ENCODE measurements at regions not wholly inside any gene's neighbourhood (a gene's known extent, or its start where the extent isn't known, plus 50 kb on each side); places are given as distances from the start of the nearest gene placed in this dataset.

- no peak for TF ChIP-seq CTCF (IDR thresholded peaks at IDR 0.05)
- no peak overlapping the region for H3K27ac ChIP-seq
- H3K36me3 ChIP-seq: no peaks in the 10 kb centered on the region
- H3K4me3 ChIP-seq: no peak overlapping the region
- H3K9me3 ChIP-seq: no peaks in the 10 kb centered on the region
- no peak overlapping the region for H3K9ac ChIP-seq (ENCODE audit: low read depth in 2 of 2, low read length in 2 of 2)
- no peaks in the 10 kb centered on the region for H3K27me3 ChIP-seq
- no peaks in the 10 kb centered on the region for H3K4me1 ChIP-seq
- intact Hi-C loops (cut with DNase I): no loop called here
- DNase-seq: no peak
Measured at GRCh38 chr16:6549415-6549814, 783.2 kb upstream of the RBFOX1 start.

GRCh38 chr16:6548507-6548906, 784.1 kb upstream of the RBFOX1 start:
- intact Hi-C loops (cut with DNase I): no loop called here
- H3K4me1 ChIP-seq: no peaks in the 10 kb centered on the region
- no peak overlapping the region for H3K9ac ChIP-seq (ENCODE audit: low read depth in 2 of 2, low read length in 2 of 2)
- TF ChIP-seq CTCF (IDR thresholded peaks at IDR 0.05): no peak
- DNase-seq: no peak
- H3K27ac ChIP-seq: no peak overlapping the region
- no peak overlapping the region for H3K4me3 ChIP-seq
- H3K27me3 ChIP-seq: no peaks in the 10 kb centered on the region
- H3K36me3 ChIP-seq: no peaks in the 10 kb centered on the region
- no peaks in the 10 kb centered on the region for H3K9me3 ChIP-seq

GRCh38 chr16:6547131-6547530, 785.5 kb upstream of the RBFOX1 start:
- Histone ChIP-seq H3K4me3 (no peak overlapping the region), H3K27me3 (no peaks in the 10 kb centered on the region), H3K4me1 (no peaks in the 10 kb centered on the region), H3K9ac (ENCODE audit: low read depth in 2 of 2, low read length in 2 of 2) (no peak overlapping the region), H3K27ac (no peak overlapping the region), H3K36me3 (no peaks in the 10 kb centered on the region), H3K9me3 (no peaks in the 10 kb centered on the region)
- TF ChIP-seq CTCF (IDR thresholded peaks at IDR 0.05): no peak
- no peak for DNase-seq
- intact Hi-C loops (cut with DNase I): no loop called here

DNA sequence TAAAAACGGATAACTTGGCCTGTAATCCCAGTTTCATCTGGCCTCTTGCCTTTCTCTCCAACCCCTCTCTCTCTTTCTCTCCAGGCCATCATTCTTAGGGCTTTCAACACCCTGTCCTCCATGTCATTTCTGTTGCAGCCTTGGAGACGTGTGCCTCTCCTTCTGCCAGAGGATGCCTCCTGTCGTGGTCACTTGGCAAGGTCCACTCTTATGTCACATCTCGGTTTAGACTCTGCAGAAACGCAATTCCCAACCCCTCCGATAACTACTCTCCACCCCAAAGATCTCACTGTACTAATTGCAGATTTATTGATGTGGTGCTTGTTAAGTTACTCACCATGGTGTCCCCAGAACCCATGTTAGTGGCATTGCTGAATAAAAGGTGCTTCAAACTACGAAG, 787.3 kb upstream of the RBFOX1 start:
- no peaks in the 10 kb centered on the region for H3K36me3 ChIP-seq
- H3K9me3 ChIP-seq: no peaks in the 10 kb centered on the region
- intact Hi-C loops (cut with DNase I): no loop called here
- no peak overlapping the region for H3K4me3 ChIP-seq
- no peak overlapping the region for H3K27ac ChIP-seq
- TF ChIP-seq CTCF (IDR thresholded peaks at IDR 0.05): no peak
- no peaks in the 10 kb centered on the region for H3K27me3 ChIP-seq
- DNase-seq: no peak
- H3K9ac ChIP-seq (ENCODE audit: low read depth in 2 of 2, low read length in 2 of 2): no peak overlapping the region
- no peaks in the 10 kb centered on the region for H3K4me1 ChIP-seq

DNA sequence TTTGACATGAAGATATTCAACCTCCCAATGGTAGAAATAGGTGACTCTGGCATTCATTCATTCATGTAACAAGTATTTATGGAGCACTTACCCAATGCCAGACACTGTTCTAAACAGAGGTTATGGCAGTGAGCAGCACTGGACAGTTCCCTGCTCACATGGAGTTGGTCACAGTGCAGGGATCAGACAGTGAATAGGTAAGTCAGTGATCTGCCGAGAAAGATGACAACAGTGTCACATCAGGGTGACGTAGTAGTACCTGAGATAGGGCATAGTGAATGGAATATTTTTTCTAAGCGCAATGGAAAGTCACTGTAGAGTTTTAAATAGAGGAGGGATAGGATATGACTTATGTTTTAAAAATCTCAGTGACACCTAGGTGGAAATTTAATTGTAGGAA, 791.4 kb upstream of the RBFOX1 start:
- TF ChIP-seq CTCF (IDR thresholded peaks at IDR 0.05): no peak
- intact Hi-C loops (cut with DNase I): no loop called here
- H3K4me3 ChIP-seq: no peak overlapping the region

DNA sequence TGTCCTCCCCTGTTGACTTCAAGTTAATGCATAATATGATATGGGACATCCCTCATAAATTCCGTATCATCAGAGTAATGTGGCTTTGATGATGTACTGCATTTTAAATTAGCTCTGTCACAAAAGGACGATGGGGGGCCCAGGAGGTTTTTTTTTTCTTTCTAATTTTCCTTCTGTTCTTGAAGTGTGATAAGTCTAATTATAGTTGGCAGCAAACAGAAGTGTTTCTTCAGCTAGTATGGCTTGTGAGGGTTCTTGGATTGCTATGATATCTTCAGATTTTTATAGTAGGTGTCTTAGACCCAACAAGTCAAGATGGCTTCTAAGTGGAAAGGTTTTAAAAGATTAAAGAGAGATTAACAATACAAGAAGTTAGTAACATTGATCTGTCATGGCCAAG, 796.2 kb upstream of the RBFOX1 start:
- H3K9me3 ChIP-seq: no peaks in the 10 kb centered on the region
- no peaks in the 10 kb centered on the region for H3K27me3 ChIP-seq
- intact Hi-C loops (cut with DNase I): no loop called here
- no peaks in the 10 kb centered on the region for H3K36me3 ChIP-seq
- no peaks in the 10 kb centered on the region for H3K4me1 ChIP-seq
- no peak overlapping the region for H3K4me3 ChIP-seq
- no peak for DNase-seq
- no peak overlapping the region for H3K27ac ChIP-seq
- no peak for TF ChIP-seq CTCF (IDR thresholded peaks at IDR 0.05)
- H3K9ac ChIP-seq (ENCODE audit: low read depth in 2 of 2, low read length in 2 of 2): no peak overlapping the region

More for the DNA sequence above, 791.4 kb upstream of the RBFOX1 start:
- Histone ChIP-seq H3K27ac (no peak overlapping the region), H3K9ac (ENCODE audit: low read depth in 2 of 2, low read length in 2 of 2) (no peak overlapping the region), H3K9me3 (no peaks in the 10 kb centered on the region), H3K4me1 (no peaks in the 10 kb centered on the region), H3K36me3 (no peaks in the 10 kb centered on the region), H3K27me3 (no peaks in the 10 kb centered on the region)
- no peak for DNase-seq

Data from colonic mucosa (tissue), 4 donors.